CD4-positive, alpha-beta memory T cell (primary cell): ENCODE measurements at regions not wholly inside any gene's neighbourhood (a gene's known extent, or its start where the extent isn't known, plus 50 kb on each side); places are given as distances from the start of the nearest gene placed in this dataset.
"Not testable (repeated sequence)": the region's sequence is repeated elsewhere in the genome, so short reads cannot be mapped to it uniquely, and the experiment has no call there.

ENCODE experiments used
- CTCF ChIA-PET: fragments of 350-600 bp; sonication (Branson Sonifier 250); formaldehyde crosslinking; loops from one replicate; lab custom pipeline; 2021; ENCODE audit warnings: inconsistent platforms; ENCODE audit not compliant: partially characterized antibody; lab: Charles Lee
- POLR2A ChIA-PET: fragments of 350-600 bp; sonication (Branson Sonifier 250); formaldehyde crosslinking; loops from one replicate; lab custom pipeline; 2021; ENCODE audit not compliant: partially characterized antibody; lab: Charles Lee
- DNase-seq, 5 donors: peaks; one replicate each; pipeline versions ENCODE4 v3.0.0 to v3.0.0-alpha.2; 2020 to 2022; ENCODE audit warnings: mixed read lengths in 1 of 5
- H3K27ac ChIP-seq: one replicate; pipeline ENCODE4 v1.7.0; 2013; ENCODE audit warnings: low read depth, low read length
- H3K27me3 ChIP-seq: 2 replicates; pipeline ENCODE4 v1.7.0; 2013; ENCODE audit warnings: mild to moderate bottlenecking, low read length, moderate library complexity; ENCODE audit not compliant: insufficient read depth
- H3K36me3 ChIP-seq: 2 replicates; pipeline ENCODE4 v1.7.0; 2013; ENCODE audit warnings: mild to moderate bottlenecking, low read length, moderate library complexity; ENCODE audit not compliant: insufficient read depth
- H3K4me1 ChIP-seq: 2 replicates; pipeline ENCODE4 v1.7.0; 2013; ENCODE audit warnings: mild to moderate bottlenecking, low read length, moderate library complexity; ENCODE audit not compliant: insufficient read depth
- H3K4me3 ChIP-seq, 2 donors: one replicate each; pipeline ENCODE4 v1.7.0; 2013; ENCODE audit warnings: low read length in 2 of 2, mild to moderate bottlenecking in 1 of 2
- H3K9me3 ChIP-seq, 2 donors: one replicate each; pipeline ENCODE4 v1.7.0; 2013; ENCODE audit warnings: low read length in 2 of 2, control low read depth in 1 of 2; ENCODE audit not compliant: control insufficient read depth in 1 of 2
- H3K27ac Mint-ChIP-seq, 7 donors: one replicate each; pipeline ENCODE4 v1.8.0; 2020 to 2021; ENCODE audit warnings: mixed read lengths in 7 of 7, mild to moderate bottlenecking in 6 of 7, inconsistent platforms in 3 of 7, moderate library complexity in 3 of 7
- H3K27me3 Mint-ChIP-seq, 2 donors: one replicate each; pipeline ENCODE4 v1.8.0; 2020 to 2021; ENCODE audit warnings: mixed read lengths in 2 of 2
- H3K36me3 Mint-ChIP-seq, 2 donors: one replicate each; pipeline ENCODE4 v1.8.0; 2020 to 2021; ENCODE audit warnings: mixed read lengths in 2 of 2, inconsistent platforms in 1 of 2, mild to moderate bottlenecking in 1 of 2
- H3K4me1 Mint-ChIP-seq, 4 donors: one replicate each; pipeline ENCODE4 v1.8.0; 2020 to 2021; ENCODE audit warnings: mixed read lengths in 4 of 4, mild to moderate bottlenecking in 1 of 4
- H3K4me3 Mint-ChIP-seq, 8 donors: one replicate each; pipeline ENCODE4 v1.8.0; 2020 to 2021; ENCODE audit warnings: mixed read lengths in 8 of 8, mild to moderate bottlenecking in 7 of 8, moderate library complexity in 6 of 8, inconsistent platforms in 3 of 8
- H3K9me3 Mint-ChIP-seq, 8 donors: one replicate each; pipeline ENCODE4 v1.8.0; 2020 to 2021; ENCODE audit warnings: mixed read lengths in 8 of 8, mild to moderate bottlenecking in 5 of 8, inconsistent platforms in 3 of 8, moderate library complexity in 1 of 8
- intact Hi-C: fragments of 100-400 bp; cut with micrococcal nuclease; formaldehyde crosslinking; loops from one replicate; pipeline ENCODE4 v1.15.1; 2023

GRCh38 chr21:35716876-35717565 is 343.3 kb downstream of the SETD4 start:
- Histone ChIP-seq H3K27me3 (peaks cover 3% of the 10 kb centered on the region), H3K9me3 (no peaks in the 10 kb centered on the region), H3K27ac (no peak overlapping the region), H3K4me1 (no peaks in the 10 kb centered on the region), H3K4me3 (no peak overlapping the region), H3K36me3 (no peaks in the 10 kb centered on the region)
- H3K4me1 Mint-ChIP-seq = no peaks in the 10 kb centered on the region
- H3K27me3 Mint-ChIP-seq = peaks cover 5 to 15% of the 10 kb centered on the region in 2 donors
- intact Hi-C loops = no loop called here
- no peaks in the 10 kb centered on the region for H3K36me3 Mint-ChIP-seq
- CTCF ChIA-PET = no interaction called here
- no peak overlapping the region for H3K4me3 Mint-ChIP-seq
- H3K9me3 Mint-ChIP-seq = peaks cover 0 to under 1% (median 0%) of the 10 kb centered on the region in 8 donors
- POLR2A ChIA-PET = interaction anchor here (0.6 kb wide), 1 partner anchor 22 kb away, joined by 5 read pairs; no protein-coding TSS in a partner anchor
- DNase-seq = no peak
- H3K27ac Mint-ChIP-seq = no peak overlapping the region

- intact Hi-C loops = no loop called here
- Histone ChIP-seq H3K27ac (no peak overlapping the region), H3K4me3 (no peak overlapping the region), H3K4me1 (no peaks in the 10 kb centered on the region), H3K36me3 (no peaks in the 10 kb centered on the region), H3K9me3 (no peaks in the 10 kb centered on the region), H3K27me3 (no peaks in the 10 kb centered on the region)
- ChIA-PET CTCF (no interaction called here), POLR2A (no interaction called here)
- no peak overlapping the region for H3K27ac Mint-ChIP-seq
- H3K36me3 Mint-ChIP-seq = no peaks in the 10 kb centered on the region
- H3K4me1 Mint-ChIP-seq = no peaks in the 10 kb centered on the region
- no peak overlapping the region for H3K4me3 Mint-ChIP-seq
- H3K9me3 Mint-ChIP-seq = no peaks in the 10 kb centered on the region
- DNase-seq = no peak
- H3K27me3 Mint-ChIP-seq = peaks cover 5 to 18% of the 10 kb centered on the region in 2 donors
These were observed 346.4 kb downstream of the SETD4 start for GRCh38 chr21:35713914-35714313.

GRCh38 chr21:35711661-35712060 is 348.7 kb downstream of the SETD4 start:
- Mint-ChIP-seq H3K36me3 (no peaks in the 10 kb centered on the region), H3K27me3 (peaks cover 9 to 20% of the 10 kb centered on the region in 2 donors)
- POLR2A ChIA-PET = no interaction called here

GRCh38 chr21:35711213-35711612 is 349.1 kb downstream of the SETD4 start:
- no peaks in the 10 kb centered on the region for H3K36me3 Mint-ChIP-seq
- H3K27me3 ChIP-seq = no peaks in the 10 kb centered on the region
- no peak overlapping the region for H3K27ac Mint-ChIP-seq
- no peaks in the 10 kb centered on the region for H3K4me1 Mint-ChIP-seq
- no peak overlapping the region for H3K27ac ChIP-seq
- H3K9me3 ChIP-seq = no peaks in the 10 kb centered on the region
- H3K27me3 Mint-ChIP-seq = peaks cover 10 to 20% of the 10 kb centered on the region in 2 donors
- H3K9me3 Mint-ChIP-seq = no peaks in the 10 kb centered on the region
- intact Hi-C loops = no loop called here
- ChIA-PET CTCF (no interaction called here), POLR2A (no interaction called here)
- H3K4me3 ChIP-seq = no peak overlapping the region
- H3K36me3 ChIP-seq = no peaks in the 10 kb centered on the region
- H3K4me3 Mint-ChIP-seq = no peak overlapping the region
- no peak for DNase-seq
- no peaks in the 10 kb centered on the region for H3K4me1 ChIP-seq

More at GRCh38 chr21:35711661-35712060, 348.7 kb downstream of the SETD4 start:
- no peaks in the 10 kb centered on the region for H3K9me3 Mint-ChIP-seq
- H3K4me1 Mint-ChIP-seq = no peaks in the 10 kb centered on the region
- Histone ChIP-seq H3K27ac (no peak overlapping the region), H3K4me3 (no peak overlapping the region), H3K27me3 (no peaks in the 10 kb centered on the region), H3K4me1 (no peaks in the 10 kb centered on the region), H3K36me3 (no peaks in the 10 kb centered on the region), H3K9me3 (no peaks in the 10 kb centered on the region)
- intact Hi-C loops = no loop called here
- H3K27ac Mint-ChIP-seq = no peak overlapping the region
- H3K4me3 Mint-ChIP-seq = no peak overlapping the region
- DNase-seq = no peak
- CTCF ChIA-PET = no interaction called here

- POLR2A ChIA-PET, H3K36me3 ChIP-seq, H3K4me3 ChIP-seq, H3K27ac Mint-ChIP-seq, H3K9me3 Mint-ChIP-seq, H3K4me3 Mint-ChIP-seq, H3K9me3 ChIP-seq, H3K4me1 Mint-ChIP-seq, H3K27ac ChIP-seq, DNase-seq, H3K36me3 Mint-ChIP-seq, intact Hi-C loops, H3K4me1 ChIP-seq, H3K27me3 ChIP-seq, CTCF ChIA-PET: not testable (repeated sequence)
- peaks cover 11 to 16% of the 10 kb centered on the region in 2 donors for H3K27me3 Mint-ChIP-seq
These were observed 350.3 kb downstream of the SETD4 start for GRCh38 chr21:35709990-35710389.

- Histone ChIP-seq H3K4me3 (no peak overlapping the region), H3K9me3 (no peaks in the 10 kb centered on the region), H3K27ac (no peak overlapping the region), H3K27me3 (no peaks in the 10 kb centered on the region), H3K36me3 (no peaks in the 10 kb centered on the region), H3K4me1 (no peaks in the 10 kb centered on the region)
- no peak overlapping the region for H3K4me3 Mint-ChIP-seq
- ChIA-PET POLR2A (no interaction called here), CTCF (no interaction called here)
- H3K27ac Mint-ChIP-seq = no peak overlapping the region
- no peaks in the 10 kb centered on the region for H3K36me3 Mint-ChIP-seq
- intact Hi-C loops = no loop called here
- H3K4me1 Mint-ChIP-seq = no peaks in the 10 kb centered on the region
- peaks cover 16 to 27% of the 10 kb centered on the region in 2 donors for H3K27me3 Mint-ChIP-seq
- no peak for DNase-seq
- H3K9me3 Mint-ChIP-seq = no peaks in the 10 kb centered on the region
These were observed 354.4 kb downstream of the SETD4 start for GRCh38 chr21:35705888-35706287.

- Mint-ChIP-seq H3K27me3 (peaks cover 17 to 31% of the 10 kb centered on the region in 2 donors), H3K27ac (no peak overlapping the region), H3K9me3 (no peaks in the 10 kb centered on the region), H3K36me3 (no peaks in the 10 kb centered on the region), H3K4me1 (no peaks in the 10 kb centered on the region), H3K4me3 (no peak overlapping the region)
- no peaks in the 10 kb centered on the region for H3K4me1 ChIP-seq
- no peak overlapping the region for H3K4me3 ChIP-seq
- no peaks in the 10 kb centered on the region for H3K36me3 ChIP-seq
- intact Hi-C loops = no loop called here
- ChIA-PET CTCF (no interaction called here), POLR2A (no interaction called here)
- H3K27me3 ChIP-seq = no peaks in the 10 kb centered on the region
- DNase-seq = no peak
- no peaks in the 10 kb centered on the region for H3K9me3 ChIP-seq
- H3K27ac ChIP-seq = no peak overlapping the region
These were observed 355.0 kb downstream of the SETD4 start for GRCh38 chr21:35705237-35705887.
